H9 (cell line): ENCODE measurements at regions not wholly inside any gene's neighbourhood (a gene's known extent, or its start where the extent isn't known, plus 50 kb on each side); places are given as distances from the start of the nearest gene placed in this dataset.

Experiments used
- DNase-seq: peaks from one replicate; pipeline ENCODE4 v3.0.0-alpha.2; 2017
- H2AFZ ChIP-seq: one replicate; pipeline ENCODE4 v1.6.1; 2013; ENCODE audit warnings: mild to moderate bottlenecking, low read length, control low read depth, moderate library complexity
- H2AK5ac ChIP-seq: 2 replicates; pipeline ENCODE4 v1.6.1; 2013; ENCODE audit warnings: low read length, control low read depth, mixed read lengths; ENCODE audit not compliant: insufficient read length
- H2BK120ac ChIP-seq: one replicate; pipeline ENCODE4 v1.6.1; 2013; ENCODE audit warnings: low read depth, mild to moderate bottlenecking, low read length, control low read depth, inconsistent platforms; ENCODE audit not compliant: poor library complexity, severe bottlenecking
- H2BK12ac ChIP-seq: 2 replicates; pipeline ENCODE4 v1.6.1; 2013; ENCODE audit warnings: low read length, control low read depth, mixed read lengths, low read depth; ENCODE audit not compliant: insufficient read length
- H2BK15ac ChIP-seq: 2 replicates; pipeline ENCODE4 v1.6.1; 2013; ENCODE audit warnings: low read depth, low read length, control low read depth
- H2BK20ac ChIP-seq: one replicate; pipeline ENCODE4 v1.6.1; 2013; ENCODE audit warnings: low read depth, mild to moderate bottlenecking, low read length, control low read depth, inconsistent platforms; ENCODE audit not compliant: poor library complexity, severe bottlenecking
- H2BK5ac ChIP-seq: 2 replicates; pipeline ENCODE4 v1.6.1; 2013; ENCODE audit warnings: low read length, control low read depth, mixed read lengths; ENCODE audit not compliant: insufficient read length
- H3K14ac ChIP-seq: 2 replicates; pipeline ENCODE4 v1.6.1; 2013; ENCODE audit warnings: low read length, control low read depth; ENCODE audit not compliant: insufficient read depth
- H3K18ac ChIP-seq: 2 replicates; pipeline ENCODE4 v1.6.1; 2013; ENCODE audit warnings: low read depth, mild to moderate bottlenecking, mixed read lengths, low read length, control low read depth; ENCODE audit not compliant: insufficient read length
- H3K23ac ChIP-seq: 2 replicates; pipeline ENCODE4 v1.6.1; 2013; ENCODE audit warnings: low read length, control low read depth, mixed read lengths, low read depth; ENCODE audit not compliant: insufficient read length
- H3K23me2 ChIP-seq: 2 replicates; pipeline ENCODE4 v1.6.1; 2013; ENCODE audit warnings: low read depth, mild to moderate bottlenecking, mixed read lengths, low read length, control low read depth; ENCODE audit not compliant: insufficient read length, poor library complexity, severe bottlenecking
- H3K27ac ChIP-seq: 2 replicates; pipeline ENCODE4 v1.5.1; 2013; ENCODE audit warnings: low read length, control low read depth, mixed read lengths, low read depth; ENCODE audit not compliant: insufficient read length
- H3K27me3 ChIP-seq: 2 replicates; pipeline ENCODE4 v1.6.1; 2013; ENCODE audit warnings: low read length, control low read depth, inconsistent platforms; ENCODE audit not compliant: insufficient read depth
- H3K4ac ChIP-seq: 2 replicates; pipeline ENCODE4 v1.6.1; 2013; ENCODE audit warnings: low read depth, mild to moderate bottlenecking, control low read depth, inconsistent platforms, low read length, moderate library complexity
- H3K4me1 ChIP-seq: 2 replicates; pipeline ENCODE4 v1.6.1; 2013; ENCODE audit warnings: low read length, control low read depth, inconsistent platforms; ENCODE audit not compliant: insufficient read depth
- H3K4me2 ChIP-seq: 2 replicates; pipeline ENCODE4 v1.6.1; 2013; ENCODE audit warnings: low read length, control low read depth, mixed read lengths; ENCODE audit not compliant: insufficient read length, insufficient read depth
- H3K56ac ChIP-seq: 2 replicates; pipeline ENCODE4 v1.6.1; 2013; ENCODE audit warnings: low read depth, mild to moderate bottlenecking, mixed read lengths, low read length, control low read depth; ENCODE audit not compliant: insufficient read length
- H3K79me1 ChIP-seq: 2 replicates; pipeline ENCODE4 v1.6.1; 2013; ENCODE audit warnings: low read depth, mild to moderate bottlenecking, moderate library complexity, low read length, control low read depth, inconsistent platforms; ENCODE audit not compliant: insufficient read depth, poor library complexity, severe bottlenecking
- H3K79me2 ChIP-seq: 2 replicates; pipeline ENCODE4 v1.6.1; 2013; ENCODE audit warnings: low read length, control low read depth, inconsistent platforms; ENCODE audit not compliant: insufficient read depth
- H3K9ac ChIP-seq: 2 replicates; pipeline ENCODE4 v1.6.1; 2013; ENCODE audit warnings: low read length, control low read depth, mixed read lengths; ENCODE audit not compliant: insufficient read length; ENCODE audit errors: extremely low read depth
- H3K9me3 ChIP-seq: one replicate; pipeline ENCODE4 v1.6.1; 2013; ENCODE audit warnings: low read depth, low read length, inconsistent platforms; ENCODE audit not compliant: control insufficient read depth
- H3T11ph ChIP-seq: one replicate; pipeline ENCODE4 v1.6.1; 2013; ENCODE audit warnings: mild to moderate bottlenecking, low read length, control low read depth, inconsistent platforms
- H4K20me1 ChIP-seq: one replicate; pipeline ENCODE4 v1.6.1; 2013; ENCODE audit not compliant: control insufficient read depth, insufficient read length, insufficient read depth
- H4K5ac ChIP-seq: 2 replicates; pipeline ENCODE4 v1.6.1; 2013; ENCODE audit warnings: low read depth, mild to moderate bottlenecking, mixed read lengths, low read length, control low read depth; ENCODE audit not compliant: insufficient read length
- H4K8ac ChIP-seq: replicated peaks from 2 replicates; pipeline ENCODE4 v1.6.1; 2013; ENCODE audit warnings: low read length, control low read depth, mixed read lengths, low read depth; ENCODE audit not compliant: insufficient read length
- H4K91ac ChIP-seq: 2 replicates; pipeline ENCODE4 v1.6.1; 2013; ENCODE audit warnings: low read depth, mild to moderate bottlenecking, moderate library complexity, mixed read lengths, low read length, control low read depth; ENCODE audit not compliant: insufficient read length
- H3K27ac Mint-ChIP-seq, 3 experiments: 2 replicates in 2 of 3; 3 replicates in 1 of 3; pipeline ENCODE4 v1.8.0; 2020 to 2021; ENCODE audit warnings: mixed read lengths in 3 of 3, mild to moderate bottlenecking in 1 of 3, moderate library complexity in 1 of 3
- H3K27me3 Mint-ChIP-seq: 2 replicates; pipeline ENCODE4 v1.8.0; 2021; ENCODE audit warnings: low read depth, mild to moderate bottlenecking, moderate library complexity, mixed read lengths
- H3K36me3 Mint-ChIP-seq, 3 experiments: 2 replicates in 2 of 3; 3 replicates in 1 of 3; pipeline ENCODE4 v1.8.0; 2020 to 2021; ENCODE audit warnings: low read depth in 3 of 3, mixed read lengths in 3 of 3; ENCODE audit not compliant: insufficient read depth in 1 of 3
- H3K4me1 Mint-ChIP-seq, 2 experiments: 2 replicates each; pipeline ENCODE4 v1.8.0; 2020; ENCODE audit warnings: mixed read lengths in 2 of 2
- H3K4me3 Mint-ChIP-seq, 2 experiments: 2 replicates in 1 of 2; 3 replicates in 1 of 2; pipeline ENCODE4 v1.8.0; 2020 to 2021; ENCODE audit warnings: mild to moderate bottlenecking in 2 of 2, mixed read lengths in 2 of 2, moderate library complexity in 1 of 2
- H3K9me3 Mint-ChIP-seq, 2 experiments: 2 replicates in 1 of 2; 3 replicates in 1 of 2; pipeline ENCODE4 v1.8.0; 2020; ENCODE audit warnings: mild to moderate bottlenecking in 2 of 2, mixed read lengths in 2 of 2, moderate library complexity in 1 of 2
- CTCF ChIP-seq: fragments of 200-600 bp; sonication (generic); conservative IDR thresholded peaks from 3 replicates; pipeline ENCODE4 v1.8.0; 2021; ENCODE audit warnings: antibody characterized with exemption, mild to moderate bottlenecking
- WGBS: extraction: QIAGEN DNeasy Blood & Tissue Kit; methylation state at CpG from one replicate; pipeline ENCODE4 v1.1.7; 2013; ENCODE audit warnings: missing lambda C conversion rate, low lambda C conversion rate, mixed read lengths; ENCODE audit not compliant: insufficient read length; ENCODE audit errors: extremely low coverage; 5-methylcytosine and 5-hydroxymethylcytosine counted together

- H2AK5ac ChIP-seq, result no peak overlapping the region
- no peaks in the 10 kb centered on the region for H3K79me2 ChIP-seq
- no peaks in the 10 kb centered on the region for H3K4me1 ChIP-seq
- no peak for DNase-seq
- H4K20me1 ChIP-seq, result no peaks in the 10 kb centered on the region
- WGBS, result no CpG with 5 or more reads among the region's 4 CpGs
- no peak overlapping the region for H2BK15ac ChIP-seq
- no peak overlapping the region for H4K8ac ChIP-seq
- H3T11ph ChIP-seq, result no peak overlapping the region
- H2BK5ac ChIP-seq, result no peak overlapping the region
- no peak overlapping the region for H2BK12ac ChIP-seq
- H3K9ac ChIP-seq, result no peak overlapping the region
- no peak for TF ChIP-seq CTCF
- H2AFZ ChIP-seq, result no peak overlapping the region
- H3K9me3 Mint-ChIP-seq, result peaks cover 22 to 23% of the 10 kb centered on the region in 2 experiments
- no peaks in the 10 kb centered on the region for H3K27me3 ChIP-seq
- H3K14ac ChIP-seq, result no peak overlapping the region
- H3K4ac ChIP-seq, result no peak overlapping the region
- H3K36me3 Mint-ChIP-seq, result peaks cover 1 to 15% (median 2%) of the 10 kb centered on the region in 3 experiments; a peak in 4 of 7 replicates
- no peak overlapping the region for H3K18ac ChIP-seq
- H3K56ac ChIP-seq, result no peak overlapping the region
- no peaks in the 10 kb centered on the region for H3K4me1 Mint-ChIP-seq
- no peaks in the 10 kb centered on the region for H3K27me3 Mint-ChIP-seq
- H3K23me2 ChIP-seq, result no peaks in the 10 kb centered on the region
- H4K91ac ChIP-seq, result no peak overlapping the region
- H4K5ac ChIP-seq, result no peak overlapping the region
- H3K23ac ChIP-seq, result no peak overlapping the region
- no peak overlapping the region for H3K4me3 Mint-ChIP-seq
- no peak overlapping the region for H3K4me2 ChIP-seq
- peaks cover 8% of the 10 kb centered on the region for H3K9me3 ChIP-seq
- no peak overlapping the region for H2BK120ac ChIP-seq
- H3K27ac Mint-ChIP-seq, result no peak overlapping the region
- H3K27ac ChIP-seq, result no peak overlapping the region
- no peaks in the 10 kb centered on the region for H3K79me1 ChIP-seq
- no peak overlapping the region for H2BK20ac ChIP-seq
Observed at GRCh38 chr16:74183601-74184360, 112.8 kb upstream of the PSMD7 start.
